Hippocampal formation (tissue), 2 donors: ENCODE measurements at regions not wholly inside any gene's neighbourhood (a gene's known extent, or its start where the extent isn't known, plus 50 kb on each side); places are given as distances from the start of the nearest gene placed in this dataset.
A peak's percentile ranks its signal among the peaks of the same experiment; 100 is the strongest.
"Not testable (repeated sequence)": the region's sequence is repeated elsewhere in the genome, so short reads cannot be mapped to it uniquely, and the experiment has no call there.

Source experiments
- DNase-seq, 2 donors: peaks; one replicate each; lab custom pipeline; 2025; lab: John Stamatoyannopoulos, UW

DNA sequence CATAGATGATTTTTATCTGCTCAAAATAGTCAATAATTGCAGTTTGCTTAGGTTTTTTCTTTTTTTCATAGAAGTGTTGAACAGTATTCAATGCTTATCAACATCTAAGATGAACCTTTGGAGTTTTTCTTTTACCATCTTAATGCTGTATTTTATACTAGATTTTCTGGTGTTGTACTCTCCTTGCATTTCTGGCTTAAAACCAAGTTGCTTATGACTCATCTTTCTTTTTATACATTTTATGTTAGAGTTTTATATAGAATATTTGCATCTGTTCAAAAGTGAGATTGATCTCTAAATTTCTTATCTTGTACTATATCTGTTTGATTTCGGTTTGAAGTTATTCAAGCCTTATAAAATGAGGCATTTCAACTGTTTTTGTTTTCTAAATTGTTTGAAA lies 232.5 kb downstream of the RFPL4B start:
- DNase-seq = no peak

DNA sequence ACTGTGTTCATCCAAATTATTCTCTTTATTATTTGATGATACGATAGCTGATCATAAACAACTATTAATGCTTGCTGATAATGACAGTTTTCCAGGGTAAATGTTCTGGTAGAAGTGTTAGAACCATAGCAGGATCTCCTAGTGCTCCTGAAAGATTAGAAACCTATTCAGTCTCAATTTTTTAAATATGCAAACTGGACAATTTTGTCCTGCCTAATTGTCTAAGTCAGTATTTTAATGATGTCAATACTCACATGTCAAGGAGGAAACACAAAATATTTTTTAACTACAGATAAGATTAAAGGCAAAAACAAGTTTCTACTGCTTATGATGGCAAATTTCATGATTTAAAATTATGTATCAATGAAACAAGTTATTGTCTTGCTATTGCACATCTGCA lies 233.9 kb downstream of the RFPL4B start:
- no peak for DNase-seq

DNA sequence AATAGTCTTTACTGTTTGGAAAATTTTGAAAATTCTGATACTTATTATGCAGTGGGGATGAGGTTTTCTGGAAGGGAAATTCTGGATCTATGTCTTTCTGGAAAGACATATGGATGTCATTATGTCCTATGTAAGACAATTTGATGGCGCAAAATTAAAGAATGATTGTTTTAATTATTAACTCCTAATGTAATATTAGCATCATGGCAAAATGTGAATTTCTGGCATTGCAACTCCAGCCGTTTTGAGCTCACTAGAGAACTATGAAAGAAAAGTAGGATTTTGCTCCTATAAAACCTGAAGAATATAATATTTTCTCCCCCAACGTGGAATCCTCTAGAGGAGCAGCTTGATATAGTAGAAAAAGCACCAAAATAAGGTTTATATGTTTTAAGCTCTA lies 243.2 kb downstream of the RFPL4B start:
- no peak for DNase-seq

DNA sequence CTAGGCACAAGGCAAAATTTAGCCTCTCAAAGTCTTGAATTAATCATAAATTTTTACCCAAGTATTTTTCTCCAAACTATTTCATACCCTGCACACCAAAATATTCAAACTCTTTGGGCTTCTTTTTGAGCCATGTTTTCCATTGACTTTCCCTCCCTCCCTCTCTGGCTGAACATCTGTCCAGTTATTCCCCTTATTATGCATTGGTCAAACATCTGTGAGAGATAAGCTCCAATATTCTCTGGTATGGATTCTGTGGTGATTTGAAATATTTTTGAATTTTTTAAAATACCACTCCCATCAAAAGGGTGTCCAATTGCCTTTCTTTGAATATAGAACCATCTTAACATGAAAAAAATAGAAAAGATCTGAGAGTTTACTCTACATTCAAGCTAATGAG lies 244.2 kb downstream of the RFPL4B start:
- DNase-seq = no peak

DNA sequence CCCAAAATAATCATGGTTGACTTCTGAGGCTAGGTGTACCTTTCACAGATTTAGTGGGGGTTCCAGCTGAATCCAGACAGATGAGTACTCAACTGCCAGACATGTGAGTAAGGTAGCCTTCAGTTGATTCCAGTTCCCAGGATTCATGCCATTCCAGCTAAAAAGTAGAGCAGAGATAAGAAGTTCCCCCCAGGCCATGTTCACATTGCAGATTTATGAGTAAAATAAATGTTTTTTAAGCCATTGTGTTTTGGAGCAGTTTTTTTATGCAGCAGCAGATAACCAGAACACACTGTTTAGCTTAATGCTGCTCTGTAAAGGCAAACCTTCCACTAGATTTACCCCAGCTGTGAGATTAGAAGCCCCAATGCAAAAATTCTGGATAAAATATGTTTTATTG lies 245.0 kb downstream of the RFPL4B start:
- DNase-seq = no peak

DNA sequence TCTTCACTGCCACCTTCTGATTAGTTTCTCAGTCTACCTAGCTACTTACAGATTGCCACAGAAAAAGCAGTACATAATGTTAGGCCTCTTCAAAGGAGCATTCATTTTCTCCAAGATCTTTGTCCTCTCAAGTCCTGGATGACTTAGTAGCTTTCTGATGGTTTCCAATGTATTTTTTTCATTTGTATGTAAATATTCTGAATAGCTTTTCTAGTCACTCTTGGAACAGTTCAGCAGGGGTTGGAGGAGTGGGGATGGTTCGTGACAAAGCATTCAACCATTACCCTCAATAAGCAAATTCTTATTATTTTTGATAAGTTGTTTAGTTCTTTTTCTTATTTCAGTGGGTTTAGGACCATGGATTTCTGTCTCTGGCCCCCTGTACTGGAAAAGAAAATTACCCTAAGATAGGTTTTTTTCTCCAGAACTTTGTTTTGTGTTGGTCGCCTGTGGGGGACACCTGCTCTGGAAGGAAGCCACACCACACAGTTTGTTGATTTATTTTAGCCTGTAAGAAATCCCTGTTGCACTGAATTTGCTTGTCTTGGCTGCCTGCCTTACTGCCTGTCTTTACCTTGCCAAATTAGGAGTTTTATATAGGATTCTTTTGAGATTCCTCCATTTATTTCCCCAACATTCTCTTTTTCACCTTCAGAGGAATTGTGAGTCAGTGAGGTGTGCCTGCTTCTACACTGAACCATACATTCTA lies 247.9 kb downstream of the RFPL4B start:
- DNase-seq = no peak

DNA sequence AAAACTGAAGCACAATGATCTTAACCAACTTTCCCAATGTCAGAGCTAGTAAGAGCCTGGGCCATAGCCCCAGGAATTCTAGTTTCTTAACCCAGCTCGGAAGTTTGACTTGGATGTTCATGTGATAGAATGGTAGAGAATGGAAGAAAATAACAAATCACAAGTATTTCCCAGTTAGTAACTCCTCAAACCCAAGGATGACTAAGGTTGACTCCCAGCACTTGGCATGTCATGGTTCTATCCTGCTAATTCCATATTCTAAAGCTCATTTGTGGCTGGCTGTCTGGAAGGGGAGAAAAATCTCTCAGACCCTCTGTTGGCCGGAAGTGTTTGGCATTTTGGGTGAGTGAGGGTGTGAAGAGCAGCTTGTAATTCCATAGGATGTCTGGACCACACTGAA lies 248.7 kb downstream of the RFPL4B start:
- no peak for DNase-seq

DNA sequence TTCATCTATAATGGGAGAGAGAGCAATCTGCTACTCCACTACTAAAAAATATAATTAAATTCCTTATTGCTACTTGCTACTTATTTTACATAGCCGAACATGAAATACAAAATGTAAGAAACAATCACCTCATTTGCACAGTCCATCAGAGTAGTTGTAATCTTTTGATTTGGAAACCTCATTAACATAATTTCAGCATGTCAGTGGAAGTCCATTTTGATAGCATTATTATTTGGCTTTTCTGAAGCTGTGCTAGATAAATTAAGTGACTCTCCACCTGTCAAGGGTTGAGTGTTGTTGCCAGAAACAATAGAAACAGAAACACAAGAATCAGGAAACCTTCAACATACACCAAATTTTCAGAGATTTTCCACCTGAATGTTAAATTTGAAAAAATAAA lies 250.0 kb downstream of the RFPL4B start:
- DNase-seq = no peak

DNA sequence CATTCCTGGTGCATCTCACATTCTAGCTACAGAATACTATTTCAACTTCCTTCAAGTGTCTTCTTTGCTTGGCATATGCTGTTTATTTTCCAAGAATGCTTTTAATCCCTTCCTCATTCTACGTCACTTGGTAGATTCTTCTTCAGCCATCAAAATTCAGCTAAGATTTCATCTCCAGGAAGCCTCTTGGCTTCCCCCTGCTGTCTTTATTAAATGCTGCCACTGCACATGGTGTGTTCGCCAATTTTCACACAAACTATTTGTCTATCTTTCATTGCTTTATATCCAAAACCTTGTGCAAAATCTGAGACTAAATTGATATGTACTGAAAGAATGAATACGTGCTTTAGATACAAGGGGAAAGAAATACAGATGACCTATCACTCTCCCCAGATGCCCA lies 253.0 kb downstream of the RFPL4B start:
- no peak for DNase-seq

DNA sequence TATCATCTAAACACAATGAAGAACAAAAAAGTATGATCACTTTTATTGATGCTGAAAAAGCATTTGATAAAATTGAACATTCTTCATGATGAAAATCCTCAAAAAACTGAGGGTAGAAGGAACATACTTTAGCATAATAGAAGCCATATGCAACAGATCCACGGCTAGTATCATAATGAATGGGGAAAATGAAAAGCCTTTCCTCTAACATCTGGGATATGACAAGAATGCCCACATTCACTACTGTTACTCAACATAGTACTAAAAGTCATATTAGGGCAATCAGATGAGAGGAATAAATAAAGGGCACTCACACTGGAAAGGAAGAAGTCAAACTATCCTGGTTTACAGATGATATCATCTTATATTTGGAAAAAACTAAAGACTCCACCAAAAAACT lies 256.6 kb downstream of the RFPL4B start:
- DNase-seq = no peak

DNA sequence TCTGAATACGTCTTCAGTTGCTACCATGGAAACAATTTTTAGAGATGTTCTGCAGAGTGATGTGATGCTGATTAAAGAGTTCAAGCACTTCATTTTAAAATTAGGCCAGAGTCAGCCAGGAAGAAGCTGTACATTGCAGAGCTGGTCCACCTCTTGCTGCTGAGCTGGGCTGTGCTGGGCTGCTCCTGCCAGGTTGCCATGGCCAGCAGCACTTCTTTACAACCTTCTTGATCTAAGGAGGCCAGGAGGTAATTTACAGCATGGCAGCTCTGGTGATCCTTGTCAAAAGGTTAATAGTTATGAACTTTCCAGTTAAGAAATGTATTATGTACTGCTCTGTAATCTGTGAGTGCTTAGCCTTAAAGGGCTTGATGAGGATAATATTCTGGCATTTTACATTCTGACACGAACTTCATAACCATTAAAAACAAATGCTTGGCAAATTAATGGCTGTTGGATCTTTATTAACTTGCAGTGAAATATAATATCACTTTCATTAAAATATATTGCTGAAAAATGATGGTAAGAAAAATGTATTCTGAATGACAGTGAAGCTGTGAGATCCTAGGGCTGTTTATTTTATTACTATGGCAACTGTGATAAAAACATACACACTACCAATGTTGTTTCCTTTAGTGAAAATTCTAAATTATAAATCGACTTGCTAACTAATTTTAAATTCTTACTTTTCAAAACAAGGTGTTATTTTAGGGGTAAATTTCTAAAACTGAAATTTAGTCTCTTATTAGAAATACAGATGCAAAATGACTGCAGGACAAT lies 259.7 kb downstream of the RFPL4B start:
- no peak for DNase-seq

DNA sequence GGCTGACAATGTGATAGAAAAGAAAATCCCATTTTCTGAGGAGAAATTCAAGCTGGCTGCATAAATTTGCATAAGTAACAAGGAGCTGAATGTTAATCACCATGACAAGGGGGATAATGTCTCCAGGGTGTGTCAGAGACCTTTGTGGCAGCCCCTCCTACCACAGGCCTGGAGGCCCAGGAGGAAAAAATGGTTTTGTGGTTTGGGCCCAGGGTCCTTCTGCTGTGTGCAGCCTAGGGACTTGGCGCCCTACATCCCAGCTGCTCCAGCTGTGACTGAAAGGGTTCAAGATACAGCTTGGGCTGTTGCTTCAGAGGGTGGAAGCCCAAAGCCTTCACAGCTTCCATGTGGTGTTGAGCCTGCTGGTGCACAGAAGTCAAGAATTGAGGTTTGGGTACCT lies 261.8 kb downstream of the RFPL4B start:
- DNase-seq = not testable (repeated sequence)

DNA sequence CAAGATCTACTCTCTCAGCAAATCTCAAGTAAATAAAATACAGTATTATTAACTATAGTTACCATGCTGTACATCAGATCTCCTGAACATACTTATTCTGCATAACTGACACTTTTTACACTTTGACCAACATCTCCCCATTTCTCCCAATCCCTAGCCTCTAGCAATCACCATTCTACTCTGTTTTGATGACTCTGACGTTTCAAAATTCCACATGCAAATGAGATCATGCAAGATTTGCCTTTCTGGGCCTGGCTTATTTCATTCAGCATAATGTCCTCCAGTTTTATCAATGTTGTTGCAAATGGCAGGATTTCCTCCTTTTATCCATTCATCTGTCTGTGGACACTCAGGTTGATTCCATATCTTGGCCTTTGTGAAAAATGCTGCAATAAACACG lies 266.3 kb downstream of the RFPL4B start:
- DNase-seq = no peak

DNA sequence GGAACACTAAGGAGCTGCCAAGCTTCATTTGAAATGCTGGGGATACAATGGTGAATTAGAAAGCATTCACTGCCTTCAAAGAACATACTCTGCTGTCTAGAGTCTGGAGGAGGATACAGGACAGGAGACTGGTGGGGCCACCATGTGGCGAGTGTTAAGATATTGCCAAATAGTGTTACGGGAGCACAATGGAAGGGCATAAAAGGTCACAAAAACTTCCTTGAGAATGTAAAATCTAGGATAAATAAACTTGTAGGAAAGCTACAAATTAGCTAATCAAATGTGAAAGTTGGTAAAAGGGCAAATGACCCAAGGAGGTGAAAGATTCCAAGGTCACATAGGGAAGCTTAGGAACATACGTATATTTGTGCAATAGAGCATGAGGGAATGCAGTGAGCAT lies 271.7 kb downstream of the RFPL4B start:
- DNase-seq = no peak

DNA sequence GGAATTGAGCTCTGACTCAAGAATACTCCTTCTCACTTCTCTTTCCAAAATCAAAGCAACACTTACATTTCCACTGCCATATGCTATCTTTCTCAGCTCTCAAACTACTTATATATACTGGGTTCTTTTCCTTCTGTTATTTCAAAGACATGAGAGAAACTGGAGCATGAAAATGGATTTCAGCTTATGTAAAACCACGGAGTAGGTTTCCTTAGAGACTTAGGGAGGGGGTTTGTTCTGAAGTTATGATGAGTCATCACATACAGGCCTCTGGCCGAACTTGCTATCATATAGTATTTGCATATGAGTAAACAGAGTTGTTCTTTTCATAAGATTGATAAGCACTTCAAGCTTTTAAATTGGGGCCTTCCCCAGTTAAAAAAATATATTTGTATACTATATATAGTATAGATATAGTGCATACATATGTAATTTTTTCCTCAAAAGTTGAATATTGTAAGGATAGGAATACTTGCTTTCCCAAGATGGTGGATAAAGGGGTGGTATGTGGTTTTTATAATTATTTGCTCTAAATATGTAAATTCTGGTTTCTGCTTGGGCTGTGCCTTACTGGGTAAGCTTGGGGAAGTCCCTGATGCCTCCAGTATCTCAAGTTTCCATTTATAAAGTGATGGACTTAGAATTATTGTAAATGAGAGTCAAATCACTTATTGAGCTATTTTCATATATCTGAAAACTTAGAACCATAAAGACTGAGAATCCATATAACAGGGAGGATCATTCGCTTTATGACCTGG lies 273.9 kb downstream of the RFPL4B start:
- peak in 1 of 2 donors; percentile 19 for DNase-seq

DNA sequence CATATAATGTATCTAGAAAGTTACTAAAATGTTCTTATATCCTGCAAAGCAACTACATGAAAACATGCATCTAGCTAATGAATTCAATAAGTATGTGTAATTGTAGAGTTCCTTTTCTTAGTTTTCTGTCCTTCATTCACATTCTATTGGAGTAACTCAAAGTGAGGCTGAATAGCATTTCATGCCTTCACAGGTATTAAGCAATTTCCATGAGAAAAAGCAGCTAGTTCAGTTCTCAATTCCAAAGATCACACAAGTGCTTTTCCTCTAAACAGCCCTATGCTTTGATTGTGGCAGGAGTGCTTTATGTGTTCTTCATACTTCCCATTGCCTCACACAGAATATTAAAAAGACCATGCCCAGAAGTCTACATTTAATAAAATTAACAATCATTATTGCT lies 274.9 kb downstream of the RFPL4B start:
- DNase-seq = no peak

DNA sequence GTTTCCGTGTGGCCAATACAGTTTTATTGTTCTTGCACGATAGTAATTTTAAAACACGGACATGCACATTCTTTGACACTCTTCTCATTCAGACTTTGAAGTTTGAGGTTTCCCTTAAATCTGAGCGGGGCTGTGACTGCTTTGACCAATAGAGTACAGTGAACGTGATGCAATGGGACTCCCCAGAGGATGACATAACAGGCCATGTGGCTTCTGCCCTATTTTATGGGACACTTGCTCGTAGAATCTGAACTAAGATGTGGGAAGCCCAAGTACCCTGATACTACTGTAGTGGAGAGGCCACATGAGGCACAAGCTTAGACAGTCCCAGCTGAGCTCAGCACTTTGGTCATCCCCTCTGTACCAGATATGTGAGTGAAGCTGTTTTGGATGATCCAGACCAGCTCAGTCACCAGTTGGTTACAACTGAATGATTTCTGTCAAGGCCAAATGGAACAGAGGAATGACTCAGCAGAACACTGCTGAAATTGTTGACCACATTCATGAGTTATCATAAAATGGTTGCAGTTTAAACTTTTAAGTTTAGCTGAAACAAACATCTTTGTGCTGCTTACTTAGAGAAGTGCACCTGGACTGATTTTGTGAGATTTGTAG lies 279.4 kb downstream of the RFPL4B start:
- no peak for DNase-seq

DNA sequence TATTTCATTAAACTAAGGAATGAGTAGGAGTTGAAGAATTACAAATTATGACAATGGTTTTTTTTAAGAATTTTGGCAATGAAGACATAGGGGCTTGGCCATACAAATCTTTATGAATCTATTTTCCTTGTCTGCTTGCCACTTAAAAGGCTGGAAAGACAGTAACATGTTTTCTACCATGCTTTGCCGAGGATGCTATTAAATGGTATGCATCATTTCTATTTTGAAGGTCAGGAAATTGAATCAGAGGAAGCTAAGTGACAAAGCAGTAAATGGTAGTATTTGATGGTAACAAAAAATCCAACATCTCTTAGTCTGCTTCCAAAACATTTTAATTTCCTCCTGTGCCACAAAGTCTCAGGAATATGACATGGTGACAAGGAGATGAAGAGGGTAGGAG lies 287.2 kb downstream of the RFPL4B start:
- no peak for DNase-seq

DNA sequence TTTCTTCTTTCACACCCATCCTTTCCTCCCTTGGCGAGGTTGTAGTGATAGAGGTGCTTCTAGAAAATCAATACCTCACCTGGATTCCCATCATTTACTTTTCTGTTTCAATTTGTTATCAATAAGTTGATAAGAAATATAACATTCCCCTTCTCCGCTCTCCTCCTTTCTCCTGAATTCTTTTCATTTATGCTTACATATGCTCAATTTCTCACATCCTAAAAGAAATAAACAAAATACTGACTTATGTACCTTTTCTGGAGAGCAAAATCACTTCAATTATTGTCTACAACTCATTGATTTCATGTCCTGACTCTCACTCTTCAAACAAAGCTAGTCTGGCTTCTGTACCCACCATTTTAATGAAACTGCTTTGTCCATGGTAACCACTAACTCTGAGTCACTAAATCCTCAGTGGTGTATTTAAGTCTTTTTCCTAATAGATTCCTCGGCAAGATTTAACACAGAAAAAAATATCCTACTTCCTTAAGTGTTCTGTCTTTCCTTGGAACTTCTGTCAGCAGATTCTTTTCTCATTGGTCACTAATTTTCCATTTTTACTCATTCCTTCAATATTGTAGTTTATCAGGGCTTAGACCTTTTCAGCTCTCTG lies 289.6 kb downstream of the RFPL4B start:
- DNase-seq = no peak

DNA sequence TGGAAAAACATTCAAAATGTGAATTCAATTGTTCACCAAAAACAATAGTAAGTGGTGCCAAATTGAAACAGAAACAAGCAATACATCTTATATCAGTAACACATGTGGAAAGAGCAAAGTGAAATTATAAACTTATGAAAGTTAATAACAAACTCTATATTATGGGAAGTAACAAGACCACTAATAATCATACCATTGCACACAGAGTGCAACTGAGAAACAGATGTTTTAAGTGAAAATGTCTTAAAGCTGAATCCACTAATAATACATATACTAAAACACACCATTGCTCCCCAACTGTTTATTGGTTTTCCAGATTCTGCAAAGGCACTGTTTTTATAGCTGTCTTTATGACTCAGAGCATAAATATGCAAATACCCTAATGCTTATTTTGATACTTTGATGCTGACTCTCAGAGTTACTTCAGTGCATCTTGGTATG lies 292.3 kb downstream of the RFPL4B start:
- no peak for DNase-seq

DNA sequence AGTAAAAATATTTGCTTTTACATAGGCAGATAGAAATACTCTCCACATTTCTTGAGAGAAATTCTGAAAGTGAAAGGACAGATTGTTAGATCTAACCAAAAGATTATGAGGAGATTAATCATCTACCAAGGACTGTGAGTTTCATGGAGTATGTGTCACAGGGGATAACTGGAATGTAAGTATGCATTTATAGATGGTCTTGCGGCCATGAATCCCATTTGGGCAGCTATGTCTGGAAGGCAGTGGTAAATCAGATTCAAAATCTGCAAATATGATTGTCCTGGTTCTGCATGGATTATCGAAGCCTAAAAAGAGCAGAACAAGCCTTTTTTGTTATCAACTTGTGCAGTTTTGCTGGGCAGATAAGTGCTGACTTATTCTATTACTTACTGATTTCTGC lies 293.8 kb downstream of the RFPL4B start:
- no peak for DNase-seq

DNA sequence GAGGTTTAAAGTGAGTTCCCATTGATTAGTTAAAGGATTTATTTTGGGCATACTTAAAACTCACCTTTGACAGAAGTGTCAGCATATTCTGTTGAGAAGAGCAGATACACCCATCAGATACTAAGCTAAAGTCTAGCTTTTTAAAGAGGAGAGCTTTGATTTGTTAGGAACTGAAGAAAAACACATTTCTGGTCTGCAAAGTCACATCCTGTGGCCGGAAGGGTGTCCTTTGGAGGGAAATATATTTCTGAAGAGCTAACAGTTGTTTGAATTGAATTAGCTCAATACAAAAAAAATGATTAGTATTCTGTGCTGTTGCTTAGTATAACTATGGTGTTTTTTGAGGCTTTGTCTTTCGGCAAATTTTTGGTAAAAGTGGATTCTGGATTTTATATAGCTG lies 302.7 kb downstream of the RFPL4B start:
- DNase-seq = no peak
